ENCODE measurements at regions not wholly inside any gene's neighbourhood (a gene's known extent, or its start where the extent isn't known, plus 50 kb on each side); places are given as distances from the start of the nearest gene placed in this dataset.
A peak's percentile ranks its signal among the peaks of the same experiment; 100 is the strongest.
"Not testable (repeated sequence)": the region's sequence is repeated elsewhere in the genome, so short reads cannot be mapped to it uniquely, and the experiment has no call there.

- H3K36me3 Mint-ChIP-seq (ENCODE audit: low read depth); H3K27ac Mint-ChIP-seq; intact Hi-C loops (cut with micrococcal nuclease); H3K27me3 Mint-ChIP-seq; CTCF ChIA-PET; H3K9me3 Mint-ChIP-seq; DNase-seq; POLR2A ChIA-PET; H3K4me1 Mint-ChIP-seq (ENCODE audit: low read depth); H3K4me3 Mint-ChIP-seq: not testable (repeated sequence)
- peak; percentile 45 for ATAC-seq
Observed at GRCh38 chr2:110394769-110395168, 77.8 kb downstream of the LIMS4 start.

GRCh38 chr2:110392366-110392765 is 80.2 kb downstream of the LIMS4 start:
- H3K36me3 Mint-ChIP-seq (ENCODE audit: low read depth); H3K27me3 Mint-ChIP-seq; H3K4me1 Mint-ChIP-seq (ENCODE audit: low read depth); H3K9me3 Mint-ChIP-seq; H3K27ac Mint-ChIP-seq; intact Hi-C loops (cut with micrococcal nuclease); POLR2A ChIA-PET; CTCF ChIA-PET; ATAC-seq; DNase-seq; H3K4me3 Mint-ChIP-seq: not testable (repeated sequence)

GRCh38 chr2:110391035-110391418 is 81.6 kb downstream of the LIMS4 start:
- H3K27me3 Mint-ChIP-seq; POLR2A ChIA-PET; CTCF ChIA-PET; H3K9me3 Mint-ChIP-seq; intact Hi-C loops (cut with micrococcal nuclease); H3K27ac Mint-ChIP-seq; H3K4me3 Mint-ChIP-seq; DNase-seq; H3K4me1 Mint-ChIP-seq (ENCODE audit: low read depth); ATAC-seq; H3K36me3 Mint-ChIP-seq (ENCODE audit: low read depth): not testable (repeated sequence)

GRCh38 chr2:110390351-110391034 is 82.1 kb downstream of the LIMS4 start:
- H3K36me3 Mint-ChIP-seq (ENCODE audit: low read depth); POLR2A ChIA-PET; H3K27me3 Mint-ChIP-seq; H3K4me1 Mint-ChIP-seq (ENCODE audit: low read depth); DNase-seq; H3K4me3 Mint-ChIP-seq; CTCF ChIA-PET; H3K27ac Mint-ChIP-seq; H3K9me3 Mint-ChIP-seq; intact Hi-C loops (cut with micrococcal nuclease): not testable (repeated sequence)
- peak; percentile 83 for ATAC-seq

GRCh38 chr2:110387044-110387443 is 85.6 kb downstream of the LIMS4 start:
- H3K9me3 Mint-ChIP-seq; intact Hi-C loops (cut with micrococcal nuclease); H3K36me3 Mint-ChIP-seq (ENCODE audit: low read depth); H3K4me1 Mint-ChIP-seq (ENCODE audit: low read depth); H3K27me3 Mint-ChIP-seq; POLR2A ChIA-PET; H3K4me3 Mint-ChIP-seq; ATAC-seq; DNase-seq; CTCF ChIA-PET; H3K27ac Mint-ChIP-seq: not testable (repeated sequence)

- intact Hi-C loops (cut with micrococcal nuclease), result not testable (repeated sequence)
Observed at GRCh38 chr2:110386546-110386945, 86.1 kb downstream of the LIMS4 start.

GRCh38 chr2:110384736-110385119 is 87.9 kb downstream of the LIMS4 start:
- POLR2A ChIA-PET; H3K27ac Mint-ChIP-seq; H3K36me3 Mint-ChIP-seq (ENCODE audit: low read depth); CTCF ChIA-PET; H3K9me3 Mint-ChIP-seq; ATAC-seq; H3K4me1 Mint-ChIP-seq (ENCODE audit: low read depth); intact Hi-C loops (cut with micrococcal nuclease); H3K4me3 Mint-ChIP-seq; H3K27me3 Mint-ChIP-seq; DNase-seq: not testable (repeated sequence)

More at GRCh38 chr2:110386546-110386945, 86.1 kb downstream of the LIMS4 start:
- H3K4me3 Mint-ChIP-seq; H3K9me3 Mint-ChIP-seq; H3K36me3 Mint-ChIP-seq (ENCODE audit: low read depth); ATAC-seq; H3K4me1 Mint-ChIP-seq (ENCODE audit: low read depth); H3K27ac Mint-ChIP-seq; CTCF ChIA-PET; H3K27me3 Mint-ChIP-seq; POLR2A ChIA-PET; DNase-seq: not testable (repeated sequence)

- H3K4me3 Mint-ChIP-seq; DNase-seq; POLR2A ChIA-PET; CTCF ChIA-PET; intact Hi-C loops (cut with micrococcal nuclease); H3K4me1 Mint-ChIP-seq (ENCODE audit: low read depth); H3K27ac Mint-ChIP-seq; H3K27me3 Mint-ChIP-seq; H3K9me3 Mint-ChIP-seq; H3K36me3 Mint-ChIP-seq (ENCODE audit: low read depth): not testable (repeated sequence)
- ATAC-seq, result peak; percentile 70
Observed at GRCh38 chr2:110384109-110384735, 88.4 kb downstream of the LIMS4 start.

- H3K9me3 Mint-ChIP-seq; H3K36me3 Mint-ChIP-seq (ENCODE audit: low read depth); H3K4me3 Mint-ChIP-seq; DNase-seq; H3K27me3 Mint-ChIP-seq; POLR2A ChIA-PET; CTCF ChIA-PET; intact Hi-C loops (cut with micrococcal nuclease); H3K4me1 Mint-ChIP-seq (ENCODE audit: low read depth); H3K27ac Mint-ChIP-seq: not testable (repeated sequence)
- peak; percentile 85 for ATAC-seq
Observed at GRCh38 chr2:110383163-110384048, 89.2 kb downstream of the LIMS4 start.

GRCh38 chr2:110373519-110373918 is 99.1 kb downstream of the LIMS4 start:
- H3K36me3 Mint-ChIP-seq (ENCODE audit: low read depth); H3K9me3 Mint-ChIP-seq; ATAC-seq; intact Hi-C loops (cut with micrococcal nuclease); CTCF ChIA-PET; H3K27me3 Mint-ChIP-seq; DNase-seq; H3K27ac Mint-ChIP-seq; H3K4me3 Mint-ChIP-seq; H3K4me1 Mint-ChIP-seq (ENCODE audit: low read depth); POLR2A ChIA-PET: not testable (repeated sequence)

- intact Hi-C loops (cut with micrococcal nuclease); H3K4me1 Mint-ChIP-seq (ENCODE audit: low read depth); ATAC-seq; H3K4me3 Mint-ChIP-seq; H3K36me3 Mint-ChIP-seq (ENCODE audit: low read depth); CTCF ChIA-PET; DNase-seq; H3K9me3 Mint-ChIP-seq; H3K27ac Mint-ChIP-seq; POLR2A ChIA-PET; H3K27me3 Mint-ChIP-seq: not testable (repeated sequence)
Observed at GRCh38 chr2:110371633-110372032, 101.0 kb downstream of the LIMS4 start.

GRCh38 chr2:110357616-110358015 is 115.0 kb downstream of the LIMS4 start:
- H3K27ac Mint-ChIP-seq; ATAC-seq; H3K4me3 Mint-ChIP-seq; POLR2A ChIA-PET; CTCF ChIA-PET; intact Hi-C loops (cut with micrococcal nuclease); DNase-seq; H3K4me1 Mint-ChIP-seq (ENCODE audit: low read depth); H3K36me3 Mint-ChIP-seq (ENCODE audit: low read depth); H3K9me3 Mint-ChIP-seq; H3K27me3 Mint-ChIP-seq: not testable (repeated sequence)

Data from activated CD8-positive, alpha-beta T cell treated with anti-CD3 and anti-CD28 coated beads for 36 hours (primary cell).